SK-N-SH treated with all-trans-retinoic acid at 6 μM for 48 hours (cell line): ENCODE measurements at regions not wholly inside any gene's neighbourhood (a gene's known extent, or its start where the extent isn't known, plus 50 kb on each side); places are given as distances from the start of the nearest gene placed in this dataset.

Source experiments
- ATAC-seq: fragments of 200-7000 bp; cut with Tn5 transposase; 3 replicates; pipeline ENCODE4 v1.9.1; 2020; ENCODE audit warnings: mild to moderate bottlenecking, moderate library complexity
- ARNTL ChIP-seq: fragments of 450-650 bp; formaldehyde crosslinking; IDR thresholded peaks from 2 replicates; pipeline ENCODE4 v1.5.0; 2020; ENCODE audit warnings: low read depth, mild to moderate bottlenecking, moderate library complexity, borderline replicate concordance
- BACH2 ChIP-seq: fragments of 250-450 bp; sonication (Bioruptor Pico); IDR thresholded peaks from 2 replicates; pipeline ENCODE4 v1.9.0; 2021; ENCODE audit warnings: mild to moderate bottlenecking, borderline replicate concordance
- CREB5 ChIP-seq: fragments of 250-450 bp; sonication (Bioruptor Pico); IDR thresholded peaks from 2 replicates; pipeline ENCODE4 v1.5.1; 2020; ENCODE audit warnings: low read depth, mild to moderate bottlenecking, moderate library complexity
- CSDC2 ChIP-seq: fragments of 250-450 bp; sonication (Bioruptor Pico); IDR thresholded peaks from 2 replicates; pipeline ENCODE4 v1.5.0; 2020; ENCODE audit warnings: mild to moderate bottlenecking, moderate library complexity
- CSRNP3 ChIP-seq: fragments of 250-450 bp; sonication (Bioruptor Pico); IDR thresholded peaks from 2 replicates; pipeline ENCODE4 v1.5.1; 2021; ENCODE audit warnings: mild to moderate bottlenecking, moderate library complexity
- ESRRG ChIP-seq: fragments of 250-450 bp; sonication (Bioruptor Pico); IDR thresholded peaks from 2 replicates; pipeline ENCODE4 v1.6.1; 2021; ENCODE audit warnings: mild to moderate bottlenecking
- GLIS3 ChIP-seq: fragments of 250-450 bp; sonication (Bioruptor Pico); IDR thresholded peaks from 2 replicates; pipeline ENCODE4 v1.5.0; 2020; ENCODE audit warnings: mild to moderate bottlenecking, moderate library complexity
- ISL1 ChIP-seq: fragments of 250-450 bp; sonication (Bioruptor Pico); IDR thresholded peaks from 2 replicates; pipeline ENCODE4 v2.1.2; 2022; ENCODE audit warnings: mild to moderate bottlenecking, moderate library complexity
- OSR1 ChIP-seq: fragments of 250-450 bp; sonication (Bioruptor Pico); IDR thresholded peaks from 2 replicates; pipeline ENCODE4 v1.8.0; 2022; ENCODE audit warnings: moderate library complexity, mild to moderate bottlenecking, inconsistent platforms
- PATZ1 ChIP-seq: fragments of 250-450 bp; sonication (Bioruptor Pico); IDR thresholded peaks from 2 replicates; pipeline ENCODE4 v1.8.0; 2020; ENCODE audit warnings: mild to moderate bottlenecking, moderate library complexity, borderline replicate concordance
- POU6F1 ChIP-seq: fragments of 250-450 bp; sonication (Bioruptor Pico); IDR thresholded peaks from 2 replicates; pipeline ENCODE4 v1.8.0; 2021; ENCODE audit warnings: low read depth, mild to moderate bottlenecking, moderate library complexity, borderline replicate concordance
- PPARA ChIP-seq: fragments of 250-450 bp; sonication (Bioruptor Pico); IDR thresholded peaks from 2 replicates; pipeline ENCODE4 v1.5.0; 2020; ENCODE audit warnings: mild to moderate bottlenecking, borderline replicate concordance
- RARB ChIP-seq: fragments of 250-450 bp; sonication (Bioruptor Pico); IDR thresholded peaks from 2 replicates; pipeline ENCODE4 v1.8.0; 2021; ENCODE audit warnings: mild to moderate bottlenecking, moderate library complexity
- SNAI2 ChIP-seq: fragments of 250-450 bp; sonication (Bioruptor Pico); IDR thresholded peaks from 2 replicates; pipeline ENCODE4 v1.5.0; 2020; ENCODE audit warnings: mild to moderate bottlenecking, moderate library complexity
- TCF4 ChIP-seq: fragments of 250-450 bp; sonication (Bioruptor Pico); IDR thresholded peaks from 2 replicates; pipeline ENCODE4 v1.8.0; 2021; ENCODE audit warnings: mild to moderate bottlenecking, moderate library complexity, borderline replicate concordance
- TOX ChIP-seq: fragments of 250-450 bp; sonication (Bioruptor Pico); IDR thresholded peaks from 2 replicates; pipeline ENCODE4 v1.8.0; 2021; ENCODE audit warnings: mild to moderate bottlenecking, moderate library complexity, borderline replicate concordance
- TSHZ2 ChIP-seq: fragments of 250-450 bp; sonication (Bioruptor Pico); IDR thresholded peaks from 2 replicates; pipeline ENCODE4 v1.5.0; 2020; ENCODE audit warnings: mild to moderate bottlenecking, moderate library complexity
- ZC3H10 ChIP-seq: fragments of 250-450 bp; sonication (Bioruptor Pico); IDR thresholded peaks from 2 replicates; pipeline ENCODE4 v1.5.1; 2021; ENCODE audit warnings: mild to moderate bottlenecking, moderate library complexity
- ZFP3 ChIP-seq: fragments of 250-450 bp; sonication (Bioruptor Pico); IDR thresholded peaks from 2 replicates; pipeline ENCODE4 v1.5.0; 2020; ENCODE audit warnings: mild to moderate bottlenecking, moderate library complexity
- ZFP30 ChIP-seq: fragments of 450-650 bp; formaldehyde crosslinking; IDR thresholded peaks from 2 replicates; pipeline ENCODE4 v1.5.0; 2022; ENCODE audit warnings: mild to moderate bottlenecking, moderate library complexity
- ZNF565 ChIP-seq: fragments of 450-650 bp; formaldehyde crosslinking; conservative IDR thresholded peaks from 2 replicates; pipeline ENCODE4 v1.5.0; 2020; ENCODE audit warnings: low read depth, mild to moderate bottlenecking, moderate library complexity
- ZNF70 ChIP-seq: fragments of 450-650 bp; formaldehyde crosslinking; IDR thresholded peaks from 2 replicates; pipeline ENCODE4 v1.5.0; 2020; ENCODE audit warnings: mild to moderate bottlenecking, moderate library complexity
- ZNF8 ChIP-seq: fragments of 450-650 bp; formaldehyde crosslinking; IDR thresholded peaks from 2 replicates; pipeline ENCODE4 v1.5.0; 2020; ENCODE audit warnings: mild to moderate bottlenecking, moderate library complexity

GRCh38 chr6:102641426-102641825 lies 1247.9 kb downstream of the GRIK2 start:
- no peak for ATAC-seq
- no peak for TF ChIP-seq OSR1 (CRISPR knock-in tag)
- no peak for TF ChIP-seq ZFP30 (CRISPR knock-in tag)
- TF ChIP-seq TOX (CRISPR knock-in tag), result no peak
- no peak for TF ChIP-seq GLIS3
- no peak for TF ChIP-seq SNAI2 (CRISPR knock-in tag)
- TF ChIP-seq ISL1 (CRISPR knock-in tag), result no peak
- no peak for TF ChIP-seq ESRRG
- TF ChIP-seq RARB (CRISPR knock-in tag), result no peak
- TF ChIP-seq BACH2 (CRISPR knock-in tag), result no peak
- no peak for TF ChIP-seq ZNF70 (CRISPR knock-in tag)
- no peak for TF ChIP-seq POU6F1 (CRISPR knock-in tag)
- no peak for TF ChIP-seq ZC3H10
- no peak for TF ChIP-seq CSRNP3
- TF ChIP-seq ZNF8, result no peak

GRCh38 chr6:102631921-102632320 lies 1238.4 kb downstream of the GRIK2 start:
- TF ChIP-seq ZNF565 (CRISPR knock-in tag), result no peak
- TF ChIP-seq OSR1 (CRISPR knock-in tag), result no peak
- TF ChIP-seq ZNF70 (CRISPR knock-in tag), result no peak
- no peak for TF ChIP-seq ZFP3 (CRISPR knock-in tag)
- TF ChIP-seq TCF4 (CRISPR knock-in tag), result no peak
- TF ChIP-seq GLIS3, result no peak
- no peak for TF ChIP-seq ZNF8
- TF ChIP-seq ZFP30 (CRISPR knock-in tag), result no peak
- no peak for TF ChIP-seq TSHZ2 (CRISPR knock-in tag)
- no peak for TF ChIP-seq ARNTL (CRISPR knock-in tag)
- TF ChIP-seq ZC3H10, result no peak
- TF ChIP-seq CSRNP3, result no peak
- no peak for TF ChIP-seq CREB5 (CRISPR knock-in tag)
- no peak for TF ChIP-seq PPARA (CRISPR knock-in tag)
- TF ChIP-seq PATZ1 (CRISPR knock-in tag), result no peak
- no peak for TF ChIP-seq RARB (CRISPR knock-in tag)
- TF ChIP-seq CSDC2 (CRISPR knock-in tag), result no peak
- no peak for ATAC-seq
